CD4-positive, alpha-beta memory T cell (primary cell): ENCODE measurements at regions not wholly inside any gene's neighbourhood (a gene's known extent, or its start where the extent isn't known, plus 50 kb on each side); places are given as distances from the start of the nearest gene placed in this dataset.
"Not testable (repeated sequence)": the region's sequence is repeated elsewhere in the genome, so short reads cannot be mapped to it uniquely, and the experiment has no call there.

Experiments used
- CTCF ChIA-PET: fragments of 350-600 bp; sonication (Branson Sonifier 250); formaldehyde crosslinking; loops from one replicate; lab custom pipeline; 2021; ENCODE audit warnings: inconsistent platforms; ENCODE audit not compliant: partially characterized antibody; lab: Charles Lee
- POLR2A ChIA-PET: fragments of 350-600 bp; sonication (Branson Sonifier 250); formaldehyde crosslinking; loops from one replicate; lab custom pipeline; 2021; ENCODE audit not compliant: partially characterized antibody; lab: Charles Lee
- DNase-seq, 5 donors: peaks; one replicate each; pipeline versions ENCODE4 v3.0.0 to v3.0.0-alpha.2; 2020 to 2022; ENCODE audit warnings: mixed read lengths in 1 of 5
- H3K27ac ChIP-seq: one replicate; pipeline ENCODE4 v1.7.0; 2013; ENCODE audit warnings: low read depth, low read length
- H3K27me3 ChIP-seq: 2 replicates; pipeline ENCODE4 v1.7.0; 2013; ENCODE audit warnings: mild to moderate bottlenecking, low read length, moderate library complexity; ENCODE audit not compliant: insufficient read depth
- H3K36me3 ChIP-seq: 2 replicates; pipeline ENCODE4 v1.7.0; 2013; ENCODE audit warnings: mild to moderate bottlenecking, low read length, moderate library complexity; ENCODE audit not compliant: insufficient read depth
- H3K4me1 ChIP-seq: 2 replicates; pipeline ENCODE4 v1.7.0; 2013; ENCODE audit warnings: mild to moderate bottlenecking, low read length, moderate library complexity; ENCODE audit not compliant: insufficient read depth
- H3K4me3 ChIP-seq, 2 donors: one replicate each; pipeline ENCODE4 v1.7.0; 2013; ENCODE audit warnings: low read length in 2 of 2, mild to moderate bottlenecking in 1 of 2
- H3K9me3 ChIP-seq, 2 donors: one replicate each; pipeline ENCODE4 v1.7.0; 2013; ENCODE audit warnings: low read length in 2 of 2, control low read depth in 1 of 2; ENCODE audit not compliant: control insufficient read depth in 1 of 2
- H3K27ac Mint-ChIP-seq, 7 donors: one replicate each; pipeline ENCODE4 v1.8.0; 2020 to 2021; ENCODE audit warnings: mixed read lengths in 7 of 7, mild to moderate bottlenecking in 6 of 7, inconsistent platforms in 3 of 7, moderate library complexity in 3 of 7
- H3K27me3 Mint-ChIP-seq, 2 donors: one replicate each; pipeline ENCODE4 v1.8.0; 2020 to 2021; ENCODE audit warnings: mixed read lengths in 2 of 2
- H3K36me3 Mint-ChIP-seq, 2 donors: one replicate each; pipeline ENCODE4 v1.8.0; 2020 to 2021; ENCODE audit warnings: mixed read lengths in 2 of 2, inconsistent platforms in 1 of 2, mild to moderate bottlenecking in 1 of 2
- H3K4me1 Mint-ChIP-seq, 4 donors: one replicate each; pipeline ENCODE4 v1.8.0; 2020 to 2021; ENCODE audit warnings: mixed read lengths in 4 of 4, mild to moderate bottlenecking in 1 of 4
- H3K4me3 Mint-ChIP-seq, 8 donors: one replicate each; pipeline ENCODE4 v1.8.0; 2020 to 2021; ENCODE audit warnings: mixed read lengths in 8 of 8, mild to moderate bottlenecking in 7 of 8, moderate library complexity in 6 of 8, inconsistent platforms in 3 of 8
- H3K9me3 Mint-ChIP-seq, 8 donors: one replicate each; pipeline ENCODE4 v1.8.0; 2020 to 2021; ENCODE audit warnings: mixed read lengths in 8 of 8, mild to moderate bottlenecking in 5 of 8, inconsistent platforms in 3 of 8, moderate library complexity in 1 of 8
- intact Hi-C: fragments of 100-400 bp; cut with micrococcal nuclease; formaldehyde crosslinking; loops from one replicate; pipeline ENCODE4 v1.15.1; 2023

- ChIA-PET POLR2A (no interaction called here), CTCF (no interaction called here)
- Histone ChIP-seq H3K9me3 (no peaks in the 10 kb centered on the region), H3K4me3 (no peak overlapping the region), H3K27ac (no peak overlapping the region), H3K36me3 (no peaks in the 10 kb centered on the region), H3K27me3 (no peaks in the 10 kb centered on the region), H3K4me1 (no peaks in the 10 kb centered on the region)
- Mint-ChIP-seq H3K27ac (no peak overlapping the region), H3K9me3 (no peaks in the 10 kb centered on the region), H3K36me3 (no peaks in the 10 kb centered on the region), H3K4me3 (no peak overlapping the region), H3K27me3 (peaks cover 0 to 1% of the 10 kb centered on the region in 2 donors), H3K4me1 (no peaks in the 10 kb centered on the region)
- intact Hi-C loops = no loop called here
- DNase-seq = no peak
Measured at GRCh38 chr18:26635466-26635865, 87.1 kb upstream of the KCTD1 start.

DNA sequence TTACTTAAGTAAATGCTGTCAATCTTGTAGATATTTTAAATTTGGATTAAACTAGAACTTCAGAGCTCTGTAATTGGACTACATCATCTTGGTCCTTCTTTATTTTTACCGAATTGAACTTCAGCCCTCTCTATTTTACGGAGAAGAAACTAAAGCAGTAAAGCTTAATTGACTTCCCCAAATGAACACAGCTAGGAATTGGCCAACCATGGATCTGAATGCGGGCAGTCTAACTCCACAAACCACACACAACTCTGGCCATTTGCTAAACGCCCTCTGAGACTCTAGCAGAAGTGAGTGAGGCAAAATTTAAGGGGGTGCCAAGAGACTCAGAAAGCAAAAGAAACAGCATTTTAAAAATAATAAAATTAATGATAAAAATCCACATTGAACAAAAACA lies 86.3 kb upstream of the KCTD1 start:
- Histone ChIP-seq H3K4me3 (no peak overlapping the region), H3K4me1 (no peaks in the 10 kb centered on the region), H3K36me3 (no peaks in the 10 kb centered on the region), H3K27ac (no peak overlapping the region), H3K27me3 (no peaks in the 10 kb centered on the region), H3K9me3 (no peaks in the 10 kb centered on the region)
- no peak overlapping the region for H3K27ac Mint-ChIP-seq
- ChIA-PET POLR2A (no interaction called here), CTCF (no interaction called here)
- H3K27me3 Mint-ChIP-seq = peaks cover 0 to 1% of the 10 kb centered on the region in 2 donors
- H3K4me3 Mint-ChIP-seq = no peak overlapping the region
- no peaks in the 10 kb centered on the region for H3K4me1 Mint-ChIP-seq
- no peaks in the 10 kb centered on the region for H3K9me3 Mint-ChIP-seq
- intact Hi-C loops = no loop called here
- no peaks in the 10 kb centered on the region for H3K36me3 Mint-ChIP-seq
- DNase-seq = no peak

DNA sequence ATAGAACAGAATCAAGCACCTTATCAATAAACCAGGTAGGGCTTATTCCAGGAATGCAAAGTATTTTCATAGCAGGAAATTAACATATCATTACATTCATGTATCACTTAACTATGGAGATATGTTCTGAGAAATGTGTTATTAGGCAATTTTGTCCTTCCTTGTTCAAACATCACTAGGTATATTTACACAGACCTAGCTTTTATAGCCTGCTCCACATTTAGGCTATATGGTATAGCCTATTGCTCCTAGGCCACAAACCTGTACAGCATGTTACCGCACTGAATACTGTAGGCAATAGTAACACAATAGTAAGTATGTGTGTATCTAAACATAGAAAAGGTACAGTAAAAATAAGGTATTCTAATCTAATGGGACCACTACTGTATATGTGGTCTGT lies 82.8 kb upstream of the KCTD1 start:
- H3K27ac Mint-ChIP-seq = no peak overlapping the region
- H3K4me1 Mint-ChIP-seq = no peaks in the 10 kb centered on the region
- Histone ChIP-seq H3K27me3 (no peaks in the 10 kb centered on the region), H3K36me3 (no peaks in the 10 kb centered on the region), H3K27ac (no peak overlapping the region), H3K9me3 (no peaks in the 10 kb centered on the region), H3K4me3 (no peak overlapping the region), H3K4me1 (no peaks in the 10 kb centered on the region)
- no peak overlapping the region for H3K4me3 Mint-ChIP-seq
- CTCF ChIA-PET = no interaction called here
- intact Hi-C loops = no loop called here
- H3K9me3 Mint-ChIP-seq = peaks cover 0 to 7% (median 0%) of the 10 kb centered on the region in 8 donors
- POLR2A ChIA-PET = no interaction called here
- H3K27me3 Mint-ChIP-seq = peaks cover 4 to 8% of the 10 kb centered on the region in 2 donors
- no peaks in the 10 kb centered on the region for H3K36me3 Mint-ChIP-seq
- DNase-seq = no peak

GRCh38 chr18:26630596-26630995 lies 82.2 kb upstream of the KCTD1 start:
- Mint-ChIP-seq H3K4me3 (no peak overlapping the region), H3K27ac (no peak overlapping the region), H3K36me3 (no peaks in the 10 kb centered on the region), H3K4me1 (no peaks in the 10 kb centered on the region), H3K9me3 (peaks cover 0 to 9% (median 4%) of the 10 kb centered on the region in 8 donors), H3K27me3 (peaks cover 4 to 8% of the 10 kb centered on the region in 2 donors)
- ChIA-PET CTCF (no interaction called here), POLR2A (no interaction called here)
- Histone ChIP-seq H3K36me3 (no peaks in the 10 kb centered on the region), H3K9me3 (no peaks in the 10 kb centered on the region), H3K27ac (no peak overlapping the region), H3K4me3 (no peak overlapping the region), H3K27me3 (no peaks in the 10 kb centered on the region), H3K4me1 (no peaks in the 10 kb centered on the region)
- no peak for DNase-seq
- intact Hi-C loops = no loop called here

DNA sequence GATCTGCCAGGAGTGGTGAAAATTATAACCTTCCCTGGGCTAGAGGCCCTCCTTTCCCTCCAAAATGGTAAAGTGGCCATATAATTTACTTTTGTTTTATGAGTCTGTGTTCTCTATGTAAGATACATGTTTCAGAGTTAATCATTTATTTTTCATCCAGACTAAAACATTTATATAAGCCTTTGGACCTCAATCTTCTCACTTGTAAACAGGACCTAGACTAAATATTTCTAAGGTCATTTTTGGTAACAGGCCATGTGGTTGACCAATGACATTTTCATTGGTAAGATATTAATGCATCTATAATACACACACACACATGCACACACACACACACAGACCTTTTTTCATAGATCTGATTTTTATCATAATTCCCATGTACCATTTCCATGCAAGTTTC lies 79.7 kb upstream of the KCTD1 start:
- DNase-seq = no peak
- peaks cover 0 to under 1% (median 0%) of the 10 kb centered on the region in 4 donors for H3K4me1 Mint-ChIP-seq

GRCh38 chr18:26624443-26624842 lies 76.1 kb upstream of the KCTD1 start:
- ChIA-PET POLR2A (no interaction called here), CTCF (no interaction called here)
- intact Hi-C loops = no loop called here
- no peak for DNase-seq
- no peak overlapping the region for H3K27ac Mint-ChIP-seq
- peaks cover 5 to 11% of the 10 kb centered on the region in 2 donors for H3K27me3 Mint-ChIP-seq
- Histone ChIP-seq H3K27ac (no peak overlapping the region), H3K4me1 (no peaks in the 10 kb centered on the region), H3K4me3 (no peak overlapping the region), H3K27me3 (no peaks in the 10 kb centered on the region), H3K9me3 (no peaks in the 10 kb centered on the region), H3K36me3 (no peaks in the 10 kb centered on the region)
- H3K4me3 Mint-ChIP-seq = no peak overlapping the region
- peaks cover 0 to 37% (median 25%) of the 10 kb centered on the region in 8 donors for H3K9me3 Mint-ChIP-seq
- H3K36me3 Mint-ChIP-seq = no peaks in the 10 kb centered on the region
- peaks cover 0 to 1% (median 0%) of the 10 kb centered on the region in 4 donors for H3K4me1 Mint-ChIP-seq

More for the DNA sequence above, 79.7 kb upstream of the KCTD1 start:
- Mint-ChIP-seq H3K27ac (no peak overlapping the region), H3K4me3 (no peak overlapping the region), H3K9me3 (peaks cover 0 to 28% (median 23%) of the 10 kb centered on the region in 8 donors), H3K27me3 (peaks cover 4 to 9% of the 10 kb centered on the region in 2 donors), H3K36me3 (no peaks in the 10 kb centered on the region)
- H3K4me1 ChIP-seq = no peaks in the 10 kb centered on the region
- H3K9me3 ChIP-seq = no peaks in the 10 kb centered on the region
- no peaks in the 10 kb centered on the region for H3K36me3 ChIP-seq
- H3K4me3 ChIP-seq = no peak overlapping the region
- H3K27ac ChIP-seq = no peak overlapping the region
- intact Hi-C loops = no loop called here
- ChIA-PET CTCF (no interaction called here), POLR2A (no interaction called here)
- no peaks in the 10 kb centered on the region for H3K27me3 ChIP-seq

- H3K27me3 Mint-ChIP-seq, H3K36me3 ChIP-seq, H3K4me3 Mint-ChIP-seq, H3K27ac Mint-ChIP-seq, H3K4me1 ChIP-seq, DNase-seq, POLR2A ChIA-PET, H3K27ac ChIP-seq, H3K9me3 ChIP-seq, H3K36me3 Mint-ChIP-seq, intact Hi-C loops, H3K4me3 ChIP-seq, CTCF ChIA-PET, H3K4me1 Mint-ChIP-seq, H3K27me3 ChIP-seq: not testable (repeated sequence)
- H3K9me3 Mint-ChIP-seq = peaks cover 0 to 37% (median 25%) of the 10 kb centered on the region in 8 donors
Measured at GRCh38 chr18:26623314-26623713, 75.0 kb upstream of the KCTD1 start.
